Endodermal cell (in vitro differentiated cells): ENCODE measurements at regions not wholly inside any gene's neighbourhood (a gene's known extent, or its start where the extent isn't known, plus 50 kb on each side); places are given as distances from the start of the nearest gene placed in this dataset.
"Not testable (repeated sequence)": the region's sequence is repeated elsewhere in the genome, so short reads cannot be mapped to it uniquely, and the experiment has no call there.

Experiments used
- DNase-seq: peaks from one replicate; pipeline ENCODE4 v3.0.0-alpha.2; 2017
- H3K27ac ChIP-seq: 2 replicates; pipeline ENCODE4 v1.5.1; 2013; ENCODE audit warnings: mild to moderate bottlenecking, low read depth, low read length, moderate library complexity
- H3K27me3 ChIP-seq: 2 replicates; pipeline ENCODE4 v1.6.1; 2013; ENCODE audit warnings: mild to moderate bottlenecking, low read length, moderate library complexity; ENCODE audit not compliant: insufficient read depth, control insufficient read depth, poor library complexity, severe bottlenecking
- H3K36me3 ChIP-seq: 2 replicates; pipeline ENCODE4 v1.7.0; 2013; ENCODE audit warnings: mild to moderate bottlenecking, low read length, moderate library complexity; ENCODE audit not compliant: control insufficient read depth, insufficient read depth
- H3K4me1 ChIP-seq: one replicate; pipeline ENCODE4 v1.7.0; 2013; ENCODE audit warnings: low read length; ENCODE audit not compliant: control insufficient read depth, insufficient read depth
- H3K4me3 ChIP-seq: 2 replicates; pipeline ENCODE4 v1.5.1; 2013; ENCODE audit warnings: mild to moderate bottlenecking, low read length, moderate library complexity
- H3K9ac ChIP-seq: 2 replicates; pipeline ENCODE4 v1.6.1; 2013; ENCODE audit warnings: mild to moderate bottlenecking, low read length, moderate library complexity; ENCODE audit not compliant: poor library complexity, severe bottlenecking; ENCODE audit errors: extremely low read depth
- H3K9me3 ChIP-seq: 2 replicates; pipeline ENCODE4 v1.6.1; 2013; ENCODE audit warnings: mild to moderate bottlenecking, low read length, moderate library complexity; ENCODE audit not compliant: control insufficient read depth
- H3K27ac Mint-ChIP-seq: 2 replicates; pipeline ENCODE4 v1.8.0; 2020; ENCODE audit warnings: mixed read lengths
- H3K27me3 Mint-ChIP-seq: 2 replicates; pipeline ENCODE4 v1.8.0; 2021; ENCODE audit warnings: mild to moderate bottlenecking, mixed read lengths; ENCODE audit not compliant: insufficient read depth
- H3K36me3 Mint-ChIP-seq: 2 replicates; pipeline ENCODE4 v1.8.0; 2020; ENCODE audit warnings: low read depth, mixed read lengths
- H3K4me1 Mint-ChIP-seq: 2 replicates; pipeline ENCODE4 v1.8.0; 2020; ENCODE audit warnings: mixed read lengths
- H3K4me3 Mint-ChIP-seq: 2 replicates; pipeline ENCODE4 v1.8.0; 2020; ENCODE audit warnings: mild to moderate bottlenecking, moderate library complexity, mixed read lengths
- H3K9me3 Mint-ChIP-seq: 2 replicates; pipeline ENCODE4 v1.8.0; 2020; ENCODE audit warnings: mild to moderate bottlenecking, mixed read lengths
- WGBS, 2 experiments: methylation state at CpG; one replicate each; pipeline versions ENCODE4 v1.1.5 to v1.1.7; 2013; ENCODE audit warnings: missing lambda C conversion rate in 2 of 2, mixed read lengths in 1 of 2; ENCODE audit not compliant: insufficient coverage in 1 of 2, insufficient read length in 1 of 2; 5-methylcytosine and 5-hydroxymethylcytosine counted together
- TF ChIP-seq, protein P1 (sequence below): fragments of 200-600 bp; sonication (generic); conservative IDR thresholded peaks from 2 replicates; pipeline ENCODE4 v1.5.0; 2021; ENCODE audit warnings: antibody characterized with exemption, mild to moderate bottlenecking

GRCh38 chr2:83196225-83196624 is 1262.9 kb downstream of the SUCLG1 start:
- Histone ChIP-seq H3K9ac (no peak overlapping the region), H3K27ac (no peak overlapping the region), H3K27me3 (no peaks in the 10 kb centered on the region), H3K36me3 (no peaks in the 10 kb centered on the region), H3K9me3 (no peaks in the 10 kb centered on the region), H3K4me1 (no peaks in the 10 kb centered on the region), H3K4me3 (no peak overlapping the region)
- H3K27me3 Mint-ChIP-seq: no peaks in the 10 kb centered on the region
- H3K4me3 Mint-ChIP-seq: no peak overlapping the region
- no peaks in the 10 kb centered on the region for H3K9me3 Mint-ChIP-seq
- H3K27ac Mint-ChIP-seq: no peak overlapping the region
- H3K4me1 Mint-ChIP-seq: no peaks in the 10 kb centered on the region
- no peaks in the 10 kb centered on the region for H3K36me3 Mint-ChIP-seq
- no CpG with 5 or more reads among the region's 1 CpG for WGBS, 2 experiments
- no peak for DNase-seq
- TF ChIP-seq, protein P1, sequence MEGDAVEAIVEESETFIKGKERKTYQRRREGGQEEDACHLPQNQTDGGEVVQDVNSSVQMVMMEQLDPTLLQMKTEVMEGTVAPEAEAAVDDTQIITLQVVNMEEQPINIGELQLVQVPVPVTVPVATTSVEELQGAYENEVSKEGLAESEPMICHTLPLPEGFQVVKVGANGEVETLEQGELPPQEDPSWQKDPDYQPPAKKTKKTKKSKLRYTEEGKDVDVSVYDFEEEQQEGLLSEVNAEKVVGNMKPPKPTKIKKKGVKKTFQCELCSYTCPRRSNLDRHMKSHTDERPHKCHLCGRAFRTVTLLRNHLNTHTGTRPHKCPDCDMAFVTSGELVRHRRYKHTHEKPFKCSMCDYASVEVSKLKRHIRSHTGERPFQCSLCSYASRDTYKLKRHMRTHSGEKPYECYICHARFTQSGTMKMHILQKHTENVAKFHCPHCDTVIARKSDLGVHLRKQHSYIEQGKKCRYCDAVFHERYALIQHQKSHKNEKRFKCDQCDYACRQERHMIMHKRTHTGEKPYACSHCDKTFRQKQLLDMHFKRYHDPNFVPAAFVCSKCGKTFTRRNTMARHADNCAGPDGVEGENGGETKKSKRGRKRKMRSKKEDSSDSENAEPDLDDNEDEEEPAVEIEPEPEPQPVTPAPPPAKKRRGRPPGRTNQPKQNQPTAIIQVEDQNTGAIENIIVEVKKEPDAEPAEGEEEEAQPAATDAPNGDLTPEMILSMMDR: peak; percentile 77

DNA sequence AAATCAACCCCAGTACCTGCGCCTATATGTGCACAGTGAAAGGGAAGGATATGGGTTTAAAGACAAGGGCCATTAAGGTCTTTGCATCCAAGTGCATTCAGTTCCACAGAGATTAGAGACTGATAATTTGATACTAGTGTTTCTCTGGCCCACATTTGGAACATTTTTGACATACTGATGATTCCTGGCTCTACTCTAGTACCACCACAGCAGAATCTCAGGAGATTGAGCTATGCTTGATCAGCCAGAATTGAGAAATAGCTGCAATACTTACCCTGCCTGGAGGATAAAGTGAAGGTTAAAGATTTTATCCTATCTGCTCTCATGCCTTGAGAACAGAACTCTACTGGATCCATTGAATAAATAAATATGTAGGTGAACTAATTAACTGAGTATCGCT is 1267.8 kb downstream of the SUCLG1 start:
- Mint-ChIP-seq H3K4me3 (no peak overlapping the region), H3K36me3 (no peaks in the 10 kb centered on the region), H3K27ac (no peak overlapping the region), H3K27me3 (no peaks in the 10 kb centered on the region), H3K4me1 (no peaks in the 10 kb centered on the region), H3K9me3 (no peaks in the 10 kb centered on the region)
- TF ChIP-seq, protein P1: no peak
- H3K36me3 ChIP-seq: no peaks in the 10 kb centered on the region
- no peaks in the 10 kb centered on the region for H3K27me3 ChIP-seq
- DNase-seq: no peak
- H3K9me3 ChIP-seq: no peaks in the 10 kb centered on the region
- no peak overlapping the region for H3K9ac ChIP-seq
- 100% methylated on average over 2 of the region's 2 CpGs; no CpG with 5 or more reads in 1 of the 2 experiments for WGBS, 2 experiments
- no peak overlapping the region for H3K27ac ChIP-seq
- H3K4me3 ChIP-seq: no peak overlapping the region
- H3K4me1 ChIP-seq: no peaks in the 10 kb centered on the region

- H3K27ac Mint-ChIP-seq: no peak overlapping the region
- H3K36me3 ChIP-seq: no peaks in the 10 kb centered on the region
- peaks cover 2% of the 10 kb centered on the region for H3K27me3 Mint-ChIP-seq
- WGBS, 2 experiments: 94 to 95% methylated on average over 5 to 8 of the region's 8 CpGs
- H3K9me3 ChIP-seq: no peaks in the 10 kb centered on the region
- no peak overlapping the region for H3K27ac ChIP-seq
- H3K4me3 Mint-ChIP-seq: no peak overlapping the region
- H3K9ac ChIP-seq: no peak overlapping the region
- TF ChIP-seq, protein P1: no peak
- no peaks in the 10 kb centered on the region for H3K36me3 Mint-ChIP-seq
- no peak overlapping the region for H3K4me3 ChIP-seq
- peaks cover 7% of the 10 kb centered on the region for H3K9me3 Mint-ChIP-seq
- no peaks in the 10 kb centered on the region for H3K4me1 ChIP-seq
- H3K27me3 ChIP-seq: no peaks in the 10 kb centered on the region
- DNase-seq: no peak
- H3K4me1 Mint-ChIP-seq: no peaks in the 10 kb centered on the region
These were observed 1272.8 kb downstream of the SUCLG1 start for GRCh38 chr2:83186105-83186760.

- WGBS, 2 experiments: 92 to 94% methylated on average over 5 to 34 of the region's 34 CpGs
- not testable (repeated sequence) for H3K27ac ChIP-seq, H3K36me3 Mint-ChIP-seq
These were observed 1278.1 kb downstream of the SUCLG1 start for GRCh38 chr2:83180862-83181530.

More at GRCh38 chr2:83180862-83181530, 1278.1 kb downstream of the SUCLG1 start:
- H3K27me3 ChIP-seq, H3K4me1 Mint-ChIP-seq, H3K36me3 ChIP-seq, H3K9me3 ChIP-seq, H3K9ac ChIP-seq, H3K27me3 Mint-ChIP-seq, H3K4me1 ChIP-seq, H3K4me3 ChIP-seq, DNase-seq, H3K4me3 Mint-ChIP-seq, H3K27ac Mint-ChIP-seq: not testable (repeated sequence)
- peaks cover 20% of the 10 kb centered on the region for H3K9me3 Mint-ChIP-seq
